HL-60 (cell line): ENCODE measurements at regions not wholly inside any gene's neighbourhood (a gene's known extent, or its start where the extent isn't known, plus 50 kb on each side); places are given as distances from the start of the nearest gene placed in this dataset.

Source experiments
- DNase-seq, 2 experiments: peaks; one replicate each; pipeline ENCODE4 v3.0.0-alpha.2; 2010 to 2020; ENCODE audit warnings: low read depth in 1 of 2, low spot score in 1 of 2
- H3K27ac ChIP-seq: fragments of 250-450 bp; sonication (Bioruptor Pico); replicated peaks from 2 replicates; pipeline ENCODE4 v1.5.1; 2020; ENCODE audit warnings: mild to moderate bottlenecking, moderate library complexity
- H3K27me3 ChIP-seq: fragments of 250-450 bp; sonication (Bioruptor Pico); 2 replicates; pipeline ENCODE4 v1.5.1; 2021; ENCODE audit warnings: mild to moderate bottlenecking, moderate library complexity; ENCODE audit not compliant: insufficient read depth, poor library complexity, severe bottlenecking
- H3K4me3 ChIP-seq: replicated peaks from 2 replicates; pipeline ENCODE4 v1.5.1; 2011; ENCODE audit warnings: mild to moderate bottlenecking, control low read depth, low read length; ENCODE audit not compliant: insufficient read depth
- GABPA ChIP-seq: IDR thresholded peaks from 2 replicates; pipeline ENCODE4 v1.6.1; 2012; ENCODE audit warnings: low read depth
- POLR2AphosphoS5 ChIP-seq: IDR thresholded peaks from 2 replicates; pipeline ENCODE4 v1.6.1; 2012; ENCODE audit warnings: low read depth
- SPI1 ChIP-seq: IDR thresholded peaks from 2 replicates; pipeline ENCODE4 v1.6.1; 2012; ENCODE audit warnings: low read depth, mild to moderate bottlenecking, borderline replicate concordance
- TF ChIP-seq, protein P1 (sequence below): IDR thresholded peaks from one replicate; pipeline ENCODE4 v1.5.1; 2011; ENCODE audit warnings: low read length, control low read depth, inconsistent platforms; ENCODE audit not compliant: insufficient read depth
- TF ChIP-seq, protein P2 (sequence below): IDR thresholded peaks from 2 replicates; pipeline ENCODE4 v1.6.1; 2012; ENCODE audit warnings: low read depth; ENCODE audit not compliant: insufficient replicate concordance

DNA sequence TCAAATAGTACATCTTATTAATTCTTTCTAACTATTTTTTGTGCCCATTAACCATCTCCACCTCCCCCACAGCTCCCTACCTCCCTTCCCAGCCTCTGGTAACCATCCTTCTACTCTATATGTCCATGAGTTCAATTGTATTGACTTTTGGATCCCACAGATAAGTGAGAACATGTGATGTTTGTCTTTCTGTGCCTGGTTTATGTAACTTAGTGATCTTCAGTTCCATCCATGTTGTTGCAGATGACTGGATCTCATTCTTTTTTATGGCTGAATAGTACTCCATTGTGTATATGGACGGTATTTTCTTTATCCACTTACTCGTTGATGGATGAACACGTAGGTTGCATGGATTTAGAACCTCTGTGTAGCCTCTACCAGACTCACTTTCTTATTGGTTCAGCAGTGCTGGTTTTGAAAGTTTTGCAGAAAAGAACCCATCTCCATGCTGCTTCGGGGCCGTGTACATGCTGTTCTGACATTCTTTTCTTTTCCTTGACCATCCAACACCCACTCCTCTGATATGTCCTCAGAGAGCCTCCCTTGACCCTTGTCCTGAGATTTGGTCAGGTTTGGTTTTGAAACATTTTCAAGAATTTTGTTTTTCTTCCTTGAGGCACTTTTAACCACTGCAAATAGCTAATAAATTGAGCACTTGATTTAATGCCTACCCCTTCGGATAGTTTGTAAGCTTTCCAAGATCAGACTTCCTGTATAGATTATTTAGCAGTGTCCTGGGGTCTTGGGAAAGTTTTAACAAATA, 231.2 kb upstream of the ZFP64 start:
- TF ChIP-seq, protein P1, sequence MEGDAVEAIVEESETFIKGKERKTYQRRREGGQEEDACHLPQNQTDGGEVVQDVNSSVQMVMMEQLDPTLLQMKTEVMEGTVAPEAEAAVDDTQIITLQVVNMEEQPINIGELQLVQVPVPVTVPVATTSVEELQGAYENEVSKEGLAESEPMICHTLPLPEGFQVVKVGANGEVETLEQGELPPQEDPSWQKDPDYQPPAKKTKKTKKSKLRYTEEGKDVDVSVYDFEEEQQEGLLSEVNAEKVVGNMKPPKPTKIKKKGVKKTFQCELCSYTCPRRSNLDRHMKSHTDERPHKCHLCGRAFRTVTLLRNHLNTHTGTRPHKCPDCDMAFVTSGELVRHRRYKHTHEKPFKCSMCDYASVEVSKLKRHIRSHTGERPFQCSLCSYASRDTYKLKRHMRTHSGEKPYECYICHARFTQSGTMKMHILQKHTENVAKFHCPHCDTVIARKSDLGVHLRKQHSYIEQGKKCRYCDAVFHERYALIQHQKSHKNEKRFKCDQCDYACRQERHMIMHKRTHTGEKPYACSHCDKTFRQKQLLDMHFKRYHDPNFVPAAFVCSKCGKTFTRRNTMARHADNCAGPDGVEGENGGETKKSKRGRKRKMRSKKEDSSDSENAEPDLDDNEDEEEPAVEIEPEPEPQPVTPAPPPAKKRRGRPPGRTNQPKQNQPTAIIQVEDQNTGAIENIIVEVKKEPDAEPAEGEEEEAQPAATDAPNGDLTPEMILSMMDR = no peak
- TF ChIP-seq POLR2AphosphoS5 = no peak
- no peak for TF ChIP-seq GABPA
- no peak for DNase-seq
- no peak overlapping the region for H3K4me3 ChIP-seq
- no peak overlapping the region for H3K27ac ChIP-seq
- H3K27me3 ChIP-seq = no peaks in the 10 kb centered on the region

DNA sequence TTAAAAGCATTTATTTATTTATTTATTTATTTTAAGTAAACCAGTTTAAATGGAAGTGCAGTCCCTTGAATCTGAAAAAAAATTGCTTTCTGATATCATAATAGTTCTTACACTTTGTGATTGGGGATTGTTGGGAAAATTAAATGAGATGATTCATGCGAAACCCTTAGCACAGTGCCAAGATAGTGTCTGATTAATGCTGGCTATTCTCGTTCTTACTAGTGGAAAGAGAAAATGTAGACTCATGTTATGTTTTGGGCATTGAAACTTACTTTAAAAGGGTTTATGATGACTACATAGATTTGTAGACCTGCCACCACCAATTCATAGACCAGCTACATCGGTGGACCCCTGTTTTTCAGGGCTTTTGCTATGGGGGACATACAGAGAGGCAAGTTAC, 229.2 kb upstream of the ZFP64 start:
- no peak overlapping the region for H3K27ac ChIP-seq
- no peaks in the 10 kb centered on the region for H3K27me3 ChIP-seq
- DNase-seq = no peak
- no peak overlapping the region for H3K4me3 ChIP-seq
- no peak for TF ChIP-seq SPI1
- no peak for TF ChIP-seq POLR2AphosphoS5
- TF ChIP-seq, protein P1 = no peak
- no peak for TF ChIP-seq GABPA
- TF ChIP-seq, protein P2, sequence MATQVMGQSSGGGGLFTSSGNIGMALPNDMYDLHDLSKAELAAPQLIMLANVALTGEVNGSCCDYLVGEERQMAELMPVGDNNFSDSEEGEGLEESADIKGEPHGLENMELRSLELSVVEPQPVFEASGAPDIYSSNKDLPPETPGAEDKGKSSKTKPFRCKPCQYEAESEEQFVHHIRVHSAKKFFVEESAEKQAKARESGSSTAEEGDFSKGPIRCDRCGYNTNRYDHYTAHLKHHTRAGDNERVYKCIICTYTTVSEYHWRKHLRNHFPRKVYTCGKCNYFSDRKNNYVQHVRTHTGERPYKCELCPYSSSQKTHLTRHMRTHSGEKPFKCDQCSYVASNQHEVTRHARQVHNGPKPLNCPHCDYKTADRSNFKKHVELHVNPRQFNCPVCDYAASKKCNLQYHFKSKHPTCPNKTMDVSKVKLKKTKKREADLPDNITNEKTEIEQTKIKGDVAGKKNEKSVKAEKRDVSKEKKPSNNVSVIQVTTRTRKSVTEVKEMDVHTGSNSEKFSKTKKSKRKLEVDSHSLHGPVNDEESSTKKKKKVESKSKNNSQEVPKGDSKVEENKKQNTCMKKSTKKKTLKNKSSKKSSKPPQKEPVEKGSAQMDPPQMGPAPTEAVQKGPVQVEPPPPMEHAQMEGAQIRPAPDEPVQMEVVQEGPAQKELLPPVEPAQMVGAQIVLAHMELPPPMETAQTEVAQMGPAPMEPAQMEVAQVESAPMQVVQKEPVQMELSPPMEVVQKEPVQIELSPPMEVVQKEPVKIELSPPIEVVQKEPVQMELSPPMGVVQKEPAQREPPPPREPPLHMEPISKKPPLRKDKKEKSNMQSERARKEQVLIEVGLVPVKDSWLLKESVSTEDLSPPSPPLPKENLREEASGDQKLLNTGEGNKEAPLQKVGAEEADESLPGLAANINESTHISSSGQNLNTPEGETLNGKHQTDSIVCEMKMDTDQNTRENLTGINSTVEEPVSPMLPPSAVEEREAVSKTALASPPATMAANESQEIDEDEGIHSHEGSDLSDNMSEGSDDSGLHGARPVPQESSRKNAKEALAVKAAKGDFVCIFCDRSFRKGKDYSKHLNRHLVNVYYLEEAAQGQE = no peak

DNA sequence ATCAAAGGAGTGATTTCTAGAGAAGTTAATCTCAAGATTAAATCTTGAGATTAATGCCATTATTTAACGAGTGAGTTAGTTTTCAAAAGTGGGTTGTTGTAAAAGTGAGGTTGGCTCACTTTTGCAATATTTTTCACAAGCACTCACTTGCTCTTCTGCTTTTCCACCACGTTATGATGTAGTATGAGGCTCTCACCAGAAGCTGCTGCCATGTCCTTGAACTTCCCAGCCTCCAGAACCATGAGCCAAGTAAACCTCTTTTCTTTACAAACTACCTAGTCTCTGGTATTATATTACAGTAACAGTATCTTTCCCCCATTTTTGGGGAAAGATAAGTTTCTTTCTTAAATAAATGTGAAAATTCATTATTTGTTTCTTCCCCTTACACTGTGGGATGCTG, 227.6 kb upstream of the ZFP64 start:
- no peak for DNase-seq
- Histone ChIP-seq H3K4me3 (no peak overlapping the region), H3K27ac (no peak overlapping the region), H3K27me3 (no peaks in the 10 kb centered on the region)
- TF ChIP-seq, protein P2 = no peak
- no peak for TF ChIP-seq POLR2AphosphoS5
- TF ChIP-seq, protein P1 = no peak
- no peak for TF ChIP-seq GABPA
- TF ChIP-seq SPI1 = no peak

DNA sequence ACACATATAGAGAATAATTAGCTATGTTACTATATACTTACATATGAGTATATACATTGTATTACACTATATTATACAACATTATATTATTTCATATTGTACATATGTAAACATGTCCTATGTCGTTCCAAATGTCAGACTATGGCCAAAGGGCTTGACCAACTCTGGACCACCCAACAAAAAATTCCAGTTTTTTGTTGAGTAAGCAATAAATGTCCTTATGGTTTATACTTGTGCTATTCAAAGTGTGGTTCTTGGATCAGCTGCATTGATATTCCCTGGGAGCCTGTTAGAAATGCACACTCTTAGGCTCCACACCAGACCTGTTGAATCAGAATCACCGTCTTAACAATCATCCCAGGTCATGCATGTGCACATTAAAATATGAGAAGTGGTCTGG, 225.4 kb upstream of the ZFP64 start:
- Histone ChIP-seq H3K4me3 (no peak overlapping the region), H3K27me3 (no peaks in the 10 kb centered on the region), H3K27ac (no peak overlapping the region)
- DNase-seq = no peak
- TF ChIP-seq GABPA (no peak), POLR2AphosphoS5 (no peak)
